C1 segment of cervical spinal cord (tissue), 14 donors: ENCODE measurements at regions not wholly inside any gene's neighbourhood (a gene's known extent, or its start where the extent isn't known, plus 50 kb on each side); places are given as distances from the start of the nearest gene placed in this dataset.
"Not testable (repeated sequence)": the region's sequence is repeated elsewhere in the genome, so short reads cannot be mapped to it uniquely, and the experiment has no call there.

Source experiments
- DNase-seq, 14 donors: peaks; one replicate each; lab custom pipeline; 2025; lab: John Stamatoyannopoulos, UW

GRCh38 chr11:24247846-24248245 lies 249.0 kb upstream of the LUZP2 start:
- no peak for DNase-seq

GRCh38 chr11:24249921-24250320 lies 246.9 kb upstream of the LUZP2 start:
- no peak for DNase-seq

GRCh38 chr11:24253237-24253760 lies 243.6 kb upstream of the LUZP2 start:
- no peak for DNase-seq

- DNase-seq: no peak
Measured at GRCh38 chr11:24264868-24265267, 232.0 kb upstream of the LUZP2 start.

GRCh38 chr11:24267014-24267413 lies 229.8 kb upstream of the LUZP2 start:
- DNase-seq: no peak

- DNase-seq: no peak
Measured at GRCh38 chr11:24271798-24272197, 225.1 kb upstream of the LUZP2 start.

GRCh38 chr11:24274214-24274781 lies 222.6 kb upstream of the LUZP2 start:
- DNase-seq: not testable (repeated sequence)

GRCh38 chr11:24286238-24286637 lies 210.6 kb upstream of the LUZP2 start:
- no peak for DNase-seq

- DNase-seq: no peak
Measured at GRCh38 chr11:24289301-24289700, 207.6 kb upstream of the LUZP2 start.

GRCh38 chr11:24293964-24294363 lies 202.9 kb upstream of the LUZP2 start:
- no peak for DNase-seq

- no peak for DNase-seq
Measured at GRCh38 chr11:24295360-24295759, 201.5 kb upstream of the LUZP2 start.

- DNase-seq: no peak
Measured at GRCh38 chr11:24297461-24297860, 199.4 kb upstream of the LUZP2 start.

GRCh38 chr11:24298146-24298545 lies 198.7 kb upstream of the LUZP2 start:
- no peak for DNase-seq

- DNase-seq: no peak
Measured at GRCh38 chr11:24311974-24312373, 184.9 kb upstream of the LUZP2 start.

GRCh38 chr11:24312464-24313238 lies 184.2 kb upstream of the LUZP2 start:
- DNase-seq: no peak

- DNase-seq: no peak
Measured at GRCh38 chr11:24321229-24321628, 175.6 kb upstream of the LUZP2 start.

- DNase-seq: no peak
Measured at GRCh38 chr11:24324211-24324610, 172.6 kb upstream of the LUZP2 start.

GRCh38 chr11:24344222-24344621 lies 152.6 kb upstream of the LUZP2 start:
- DNase-seq: no peak

GRCh38 chr11:24348908-24349307 lies 147.9 kb upstream of the LUZP2 start:
- DNase-seq: no peak

- no peak for DNase-seq
Measured at GRCh38 chr11:24351179-24351578, 145.7 kb upstream of the LUZP2 start.

GRCh38 chr11:24356501-24356900 lies 140.4 kb upstream of the LUZP2 start:
- DNase-seq: no peak

GRCh38 chr11:24357620-24358410 lies 139.0 kb upstream of the LUZP2 start:
- DNase-seq: no peak
